Stimulated activated CD4-positive, alpha-beta T cell treated with anti-CD3 and anti-CD28 coated beads, Interleukin-1b, Interleukin-23, amount 100 ng/mL, for 48 hours (primary cell): ENCODE measurements at regions not wholly inside any gene's neighbourhood (a gene's known extent, or its start where the extent isn't known, plus 50 kb on each side); places are given as distances from the start of the nearest gene placed in this dataset.

Experiments used
- DNase-seq: peaks from one replicate; pipeline ENCODE4 v3.0.0-alpha.2; 2020

GRCh38 chr4:34193451-34194154, 2050.7 kb downstream of the ARAP2 start:
- DNase-seq = no peak

- DNase-seq = no peak
Observed at GRCh38 chr4:34194585-34194984, 2049.7 kb downstream of the ARAP2 start.

- no peak for DNase-seq
Observed at GRCh38 chr4:34196375-34196774, 2047.9 kb downstream of the ARAP2 start.

- no peak for DNase-seq
Observed at GRCh38 chr4:34198966-34199365, 2045.3 kb downstream of the ARAP2 start.

GRCh38 chr4:34200535-34200934, 2043.8 kb downstream of the ARAP2 start:
- no peak for DNase-seq

GRCh38 chr4:34202154-34202553, 2042.2 kb downstream of the ARAP2 start:
- no peak for DNase-seq

DNA sequence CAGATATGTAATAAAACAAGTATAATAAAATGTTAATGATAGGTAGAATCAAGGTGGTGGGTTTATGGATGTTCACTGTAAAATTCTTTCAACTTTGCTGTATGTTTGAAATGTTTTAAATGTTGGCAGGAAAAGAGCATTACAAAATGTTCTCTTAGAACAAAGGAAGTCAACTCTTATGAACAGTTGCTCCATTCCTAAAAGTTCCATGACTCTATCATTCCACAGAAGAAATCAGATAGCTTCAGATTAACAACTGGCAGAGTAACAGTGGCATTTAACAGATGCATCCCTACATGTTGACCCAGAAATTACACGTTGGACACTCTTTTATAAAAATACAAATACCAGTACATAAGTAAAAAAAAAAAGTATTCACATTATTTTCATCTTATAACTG, 2023.7 kb downstream of the ARAP2 start:
- DNase-seq = no peak

DNA sequence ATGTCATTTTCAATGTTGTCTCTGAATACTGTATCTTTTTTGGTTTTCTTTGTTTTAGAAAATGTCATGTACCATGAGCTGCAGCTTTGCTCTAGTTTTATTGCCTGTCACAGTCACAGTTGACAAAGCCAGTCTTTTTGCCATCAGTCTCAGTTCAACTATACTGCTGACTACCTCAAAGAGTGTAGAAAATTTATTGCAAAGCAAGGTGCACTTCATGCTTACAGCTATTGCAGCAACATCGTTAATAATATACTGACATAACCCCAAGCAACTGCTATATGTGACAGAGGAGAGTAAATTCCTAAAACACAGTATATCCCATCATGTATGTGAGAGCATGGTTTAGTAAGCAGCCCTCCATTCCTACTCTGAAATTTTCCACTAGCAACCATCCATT, 2022.3 kb downstream of the ARAP2 start:
- DNase-seq = no peak

DNA sequence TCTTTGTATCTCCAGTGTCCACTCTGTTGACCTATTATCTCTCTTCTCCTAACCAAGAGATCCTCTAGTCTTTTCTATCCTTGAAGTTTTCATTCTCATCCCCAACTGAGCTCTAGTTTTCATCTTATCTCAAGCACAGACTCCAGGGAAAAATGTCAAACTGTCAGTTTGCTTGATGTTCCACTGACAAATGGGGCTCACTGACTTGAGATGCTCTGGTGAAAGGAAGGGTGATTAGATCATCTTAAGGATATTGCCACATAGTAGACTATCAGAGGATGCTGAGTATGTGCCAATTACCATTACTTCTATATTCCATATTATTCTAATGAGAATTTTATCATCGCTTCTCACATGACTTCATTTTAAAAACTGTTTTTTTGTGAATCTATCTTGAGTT, 2008.2 kb downstream of the ARAP2 start:
- DNase-seq = no peak

- DNase-seq = no peak
Observed at GRCh38 chr4:34245276-34245675, 1999.0 kb downstream of the ARAP2 start.

DNA sequence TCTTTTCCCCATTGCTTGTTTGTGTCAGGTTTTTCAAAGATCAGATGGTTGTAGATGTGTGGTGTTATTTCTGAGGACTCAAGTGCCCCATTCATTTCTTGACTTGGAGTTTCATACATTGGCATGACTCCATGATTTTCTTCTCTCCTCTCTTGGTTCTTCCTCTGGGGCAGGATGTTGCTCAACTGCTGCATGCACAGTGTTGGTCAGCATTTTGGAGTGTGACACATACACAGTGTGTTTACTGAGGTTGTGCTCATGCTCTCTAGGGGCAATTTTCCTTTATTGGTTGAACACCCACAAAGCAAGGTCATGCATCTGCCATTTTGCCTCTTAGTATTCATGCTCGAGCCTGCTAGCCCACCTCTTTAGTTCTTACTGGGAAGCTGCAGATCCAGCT, 1993.8 kb downstream of the ARAP2 start:
- no peak for DNase-seq

DNA sequence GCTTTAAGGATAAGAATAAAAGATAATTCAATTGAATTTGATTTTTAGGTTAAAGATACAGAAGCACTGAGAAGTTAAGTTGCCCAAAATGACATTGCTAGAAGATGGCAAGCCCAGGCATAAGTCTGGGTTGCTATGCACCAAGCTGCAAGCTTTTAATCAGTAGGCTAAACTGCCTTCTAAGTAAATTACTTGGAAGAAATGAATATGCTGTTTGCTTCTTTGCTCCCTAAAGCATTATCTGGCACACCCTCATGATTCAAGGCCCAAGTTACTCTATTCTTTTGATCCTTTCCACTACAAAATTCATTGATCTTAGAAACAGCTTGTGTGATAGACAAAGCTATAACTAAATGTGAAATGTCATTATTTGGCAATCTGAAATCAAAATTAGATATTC, 1991.1 kb downstream of the ARAP2 start:
- no peak for DNase-seq

GRCh38 chr4:34258176-34258575, 1986.1 kb downstream of the ARAP2 start:
- DNase-seq = no peak

- no peak for DNase-seq
Observed at GRCh38 chr4:34261799-34262314, 1982.5 kb downstream of the ARAP2 start.

- no peak for DNase-seq
Observed at GRCh38 chr4:34269613-34270012, 1974.7 kb downstream of the ARAP2 start.

DNA sequence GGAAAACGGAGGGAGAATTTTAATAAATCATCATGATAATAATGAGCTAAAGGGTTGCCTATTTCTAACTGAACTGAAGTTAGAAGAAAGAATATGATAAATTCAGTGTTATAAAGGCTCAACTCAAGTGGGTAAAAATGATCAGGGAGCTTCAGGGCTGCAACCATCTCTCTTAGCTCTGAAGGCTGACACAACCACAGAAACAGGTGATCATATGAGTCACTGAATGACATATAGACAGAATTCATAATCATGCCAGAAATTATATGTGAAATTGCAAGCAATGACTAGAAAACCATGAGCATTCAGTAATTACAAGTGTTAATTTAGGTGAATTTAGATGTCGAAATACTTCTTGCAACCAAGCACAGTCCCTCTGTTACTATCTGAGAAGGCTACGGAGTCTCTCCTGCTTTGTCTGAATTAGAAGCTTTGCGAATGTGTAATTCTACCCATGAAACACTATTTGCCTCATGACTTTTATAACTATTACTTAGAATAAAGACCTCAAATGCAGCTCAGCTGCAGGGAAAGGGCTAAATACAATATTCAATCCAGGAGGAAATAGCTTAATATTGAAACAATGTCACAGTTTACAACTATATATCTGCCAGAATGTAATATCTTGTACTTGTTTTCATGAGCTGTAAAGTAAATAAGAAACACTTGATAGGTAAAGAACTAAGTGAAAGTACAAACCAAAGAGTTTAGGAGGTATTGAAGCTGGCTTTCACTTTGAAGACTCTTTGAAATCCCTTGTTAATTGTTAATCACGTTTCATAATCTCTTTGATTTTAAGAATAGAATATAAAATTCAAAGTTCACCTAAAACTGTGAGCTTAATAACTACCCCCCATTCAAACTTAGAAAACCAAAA, 1972.6 kb downstream of the ARAP2 start:
- no peak for DNase-seq

GRCh38 chr4:34279011-34279410, 1965.3 kb downstream of the ARAP2 start:
- no peak for DNase-seq

- DNase-seq = no peak
Observed at GRCh38 chr4:34280131-34280530, 1964.2 kb downstream of the ARAP2 start.

DNA sequence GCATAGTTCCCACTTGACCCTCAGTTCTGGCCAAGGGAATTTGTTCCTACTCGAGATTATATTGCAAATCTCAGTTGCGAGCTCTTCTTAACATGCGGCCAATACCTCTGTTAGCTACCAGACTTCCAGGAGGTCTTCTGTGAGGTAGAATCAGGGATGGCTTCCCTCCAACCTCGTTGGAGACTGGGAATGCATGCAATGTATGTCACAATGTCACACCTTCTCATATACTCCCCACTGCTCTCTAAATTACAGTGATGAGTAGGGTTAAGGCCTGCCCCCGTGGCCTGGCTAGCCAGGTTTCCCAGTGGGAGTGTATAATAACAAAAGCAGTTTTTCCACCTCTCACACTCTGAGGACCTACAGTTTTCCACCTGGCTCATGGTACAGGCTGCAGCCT, 1962.5 kb downstream of the ARAP2 start:
- no peak for DNase-seq

- DNase-seq = no peak
Observed at GRCh38 chr4:34289489-34289888, 1954.8 kb downstream of the ARAP2 start.

GRCh38 chr4:34289962-34290361, 1954.4 kb downstream of the ARAP2 start:
- no peak for DNase-seq

GRCh38 chr4:34293459-34293858, 1950.9 kb downstream of the ARAP2 start:
- DNase-seq = no peak

- no peak for DNase-seq
Observed at GRCh38 chr4:34309383-34309906, 1934.9 kb downstream of the ARAP2 start.

DNA sequence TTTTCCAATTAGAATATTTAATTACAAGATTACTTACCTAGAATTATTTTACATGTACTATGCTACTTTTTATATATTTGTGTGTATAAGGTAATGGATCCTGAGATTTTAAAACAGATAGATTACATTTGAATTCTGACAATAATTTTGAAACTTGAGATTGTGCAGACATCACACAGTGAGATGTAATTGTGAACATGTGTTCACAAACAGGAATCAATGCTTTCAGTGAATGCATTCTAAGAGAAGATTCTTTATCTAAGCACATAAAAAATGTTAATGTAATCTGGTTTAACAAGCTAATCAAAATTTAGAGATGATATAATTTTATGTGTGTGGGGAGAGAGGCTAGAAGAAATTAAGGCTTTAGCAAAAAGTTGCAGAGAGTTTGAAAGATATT, 1925.5 kb downstream of the ARAP2 start:
- DNase-seq = no peak
